HCT116 (cell line): ENCODE measurements at regions not wholly inside any gene's neighbourhood (a gene's known extent, or its start where the extent isn't known, plus 50 kb on each side); places are given as distances from the start of the nearest gene placed in this dataset.

Experiments used
- JUND ChIP-seq: IDR thresholded peaks from 2 replicates; pipeline ENCODE4 v1.6.1; 2012
- TF ChIP-seq, protein P1 (sequence below), 3 experiments: fragments of 200-600 bp in 1 of 3; sonication (generic) in 1 of 3; IDR thresholded peaks in 2 of 3; conservative IDR thresholded peaks in 1 of 3; 2 replicates each; pipeline ENCODE4 v1.5.1; 2012 to 2017; ENCODE audit warnings: low read depth in 2 of 3, low read length in 2 of 3, antibody characterized with exemption in 1 of 3, borderline replicate concordance in 1 of 3, control low read depth in 1 of 3, mild to moderate bottlenecking in 1 of 3, mixed read lengths in 1 of 3, mixed run types in 1 of 3, moderate library complexity in 1 of 3; ENCODE audit not compliant: insufficient read depth in 1 of 3

DNA sequence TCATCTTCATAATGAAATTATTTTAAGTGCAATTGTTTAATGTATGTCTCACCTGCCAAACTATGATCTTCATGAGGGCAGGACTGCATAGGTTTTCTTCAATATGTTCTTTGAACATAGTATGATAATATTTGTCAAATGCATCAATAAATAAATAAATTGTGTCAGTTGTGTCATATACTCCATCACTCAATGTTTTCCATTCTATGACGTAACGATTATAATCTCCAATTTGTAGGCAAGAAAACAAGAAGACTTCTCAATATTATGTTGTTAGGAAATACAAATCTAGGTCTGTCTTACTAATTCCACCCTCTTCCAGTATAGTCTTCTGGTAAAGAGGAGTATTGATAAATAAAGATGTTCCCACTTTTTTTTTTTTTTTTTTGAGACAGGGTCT lies 858.1 kb downstream of the MAFB start:
- TF ChIP-seq, protein P1, sequence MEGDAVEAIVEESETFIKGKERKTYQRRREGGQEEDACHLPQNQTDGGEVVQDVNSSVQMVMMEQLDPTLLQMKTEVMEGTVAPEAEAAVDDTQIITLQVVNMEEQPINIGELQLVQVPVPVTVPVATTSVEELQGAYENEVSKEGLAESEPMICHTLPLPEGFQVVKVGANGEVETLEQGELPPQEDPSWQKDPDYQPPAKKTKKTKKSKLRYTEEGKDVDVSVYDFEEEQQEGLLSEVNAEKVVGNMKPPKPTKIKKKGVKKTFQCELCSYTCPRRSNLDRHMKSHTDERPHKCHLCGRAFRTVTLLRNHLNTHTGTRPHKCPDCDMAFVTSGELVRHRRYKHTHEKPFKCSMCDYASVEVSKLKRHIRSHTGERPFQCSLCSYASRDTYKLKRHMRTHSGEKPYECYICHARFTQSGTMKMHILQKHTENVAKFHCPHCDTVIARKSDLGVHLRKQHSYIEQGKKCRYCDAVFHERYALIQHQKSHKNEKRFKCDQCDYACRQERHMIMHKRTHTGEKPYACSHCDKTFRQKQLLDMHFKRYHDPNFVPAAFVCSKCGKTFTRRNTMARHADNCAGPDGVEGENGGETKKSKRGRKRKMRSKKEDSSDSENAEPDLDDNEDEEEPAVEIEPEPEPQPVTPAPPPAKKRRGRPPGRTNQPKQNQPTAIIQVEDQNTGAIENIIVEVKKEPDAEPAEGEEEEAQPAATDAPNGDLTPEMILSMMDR (IDR thresholded peaks at IDR 0.05 in 2 of 3, conservative IDR thresholded peaks at IDR 0.05 in 1 of 3; ENCODE audit: borderline replicate concordance in 1 of 3, insufficient read depth in 1 of 3, low read depth in 2 of 3, low read length in 2 of 3) = no peak
- TF ChIP-seq JUND = no peak
